HL-60/S4 (cell line): ENCODE measurements at regions not wholly inside any gene's neighbourhood (a gene's known extent, or its start where the extent isn't known, plus 50 kb on each side); places are given as distances from the start of the nearest gene placed in this dataset.

Experiments used
- in situ Hi-C: fragments of 300-500 bp; cut with MboI; formaldehyde crosslinking; loops from 2 replicates; pipeline ENCODE4 v1.14.3; 2022; ENCODE audit warnings: low sequenced_read_pairs

DNA sequence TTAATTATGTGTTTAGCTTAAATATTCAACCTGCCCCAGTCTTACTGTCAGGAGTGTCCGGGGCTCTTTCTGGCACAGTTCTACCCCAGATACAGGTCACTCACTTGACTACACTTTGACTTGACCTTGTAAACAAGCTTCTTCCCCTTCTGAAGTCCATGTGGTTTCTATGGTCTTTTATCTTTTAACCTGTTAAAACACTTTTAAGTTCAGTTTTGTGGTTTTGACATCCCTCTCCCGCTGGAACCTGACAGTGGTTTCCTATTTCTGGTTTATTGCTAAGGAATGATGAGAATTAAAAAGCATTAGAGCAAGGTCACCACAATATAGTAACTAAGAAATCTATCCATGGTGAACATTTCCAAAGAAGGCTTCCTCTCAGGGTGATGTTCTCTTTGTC, 300.1 kb downstream of the TMEM167A start:
- in situ Hi-C loops = no loop called here

DNA sequence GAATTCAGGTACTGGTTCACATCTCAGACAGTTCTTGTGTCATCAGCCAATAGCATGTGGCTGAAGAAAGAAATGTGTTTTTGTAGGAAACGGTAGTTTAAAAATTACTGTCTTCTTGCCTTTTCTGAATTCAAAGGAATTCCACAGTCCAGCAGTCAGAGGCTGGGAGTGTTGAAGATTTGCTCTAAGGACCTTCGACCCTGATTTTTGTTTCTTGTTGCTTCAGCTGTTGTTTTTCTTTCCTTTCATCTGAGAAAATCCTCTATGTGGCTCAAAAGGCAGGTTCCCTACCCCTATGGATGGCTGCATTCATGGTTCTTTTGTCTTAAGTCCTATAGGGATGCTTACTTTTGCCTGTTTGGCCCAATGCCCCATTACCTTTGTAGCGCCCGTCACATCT, 304.9 kb downstream of the TMEM167A start:
- in situ Hi-C loops = no loop called here

DNA sequence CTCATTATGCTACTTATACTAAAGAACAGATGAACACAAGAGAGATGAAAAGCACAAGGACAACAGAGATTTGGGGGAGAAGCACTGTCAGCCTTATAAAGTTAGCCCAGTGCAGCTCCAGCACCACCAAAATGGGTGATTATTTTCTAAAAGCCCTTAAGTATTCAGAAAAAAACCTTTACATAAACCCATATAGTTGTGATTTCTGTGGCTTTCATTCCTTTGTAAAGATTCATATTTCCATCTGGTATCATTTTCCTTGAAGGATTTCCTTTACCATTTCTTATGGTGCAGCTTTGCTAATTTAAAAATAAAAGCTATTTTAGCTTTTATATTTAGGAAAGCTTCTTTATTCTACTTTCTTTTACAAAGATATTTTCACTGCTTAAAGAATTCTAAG, 311.0 kb downstream of the TMEM167A start:
- in situ Hi-C loops = no loop called here

DNA sequence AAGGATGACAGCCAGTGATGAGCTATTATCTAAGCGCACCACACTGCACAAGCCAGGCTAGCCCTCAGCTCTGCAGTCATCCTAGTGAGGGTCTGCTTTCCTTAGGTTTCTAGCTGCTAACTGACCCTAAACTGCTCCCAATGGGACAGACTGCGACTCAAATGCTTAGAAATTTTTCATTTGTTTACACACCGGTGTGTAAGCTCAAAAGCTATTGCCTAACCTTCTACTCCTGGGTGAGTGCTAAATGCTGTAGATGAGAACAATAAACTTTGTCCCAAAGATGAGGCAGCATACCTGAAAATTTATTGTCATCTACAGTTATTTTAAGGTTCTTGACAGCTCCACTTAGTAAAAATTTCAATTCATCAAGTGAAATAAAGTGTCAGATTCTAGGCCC, 311.4 kb downstream of the TMEM167A start:
- in situ Hi-C loops = no loop called here

DNA sequence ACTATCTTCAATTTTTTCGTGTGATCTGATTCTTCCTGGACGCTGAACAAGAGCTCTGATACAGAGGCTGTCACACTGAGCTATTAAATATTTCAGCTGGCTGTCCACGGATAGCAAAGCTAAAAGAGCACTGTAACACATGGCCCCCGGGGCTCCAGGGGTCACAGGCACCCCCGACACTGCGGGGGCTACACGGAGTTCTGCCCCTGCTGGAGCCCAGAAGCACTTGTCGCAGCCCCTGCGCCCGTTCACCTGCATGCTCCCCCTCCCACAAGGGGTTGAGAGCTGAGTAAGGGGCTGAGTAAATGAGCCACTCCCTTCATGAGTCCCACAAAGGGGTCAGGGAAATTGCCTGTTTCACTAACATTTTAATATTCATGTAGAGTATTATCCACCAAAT, 316.3 kb downstream of the TMEM167A start:
- in situ Hi-C loops = no loop called here

DNA sequence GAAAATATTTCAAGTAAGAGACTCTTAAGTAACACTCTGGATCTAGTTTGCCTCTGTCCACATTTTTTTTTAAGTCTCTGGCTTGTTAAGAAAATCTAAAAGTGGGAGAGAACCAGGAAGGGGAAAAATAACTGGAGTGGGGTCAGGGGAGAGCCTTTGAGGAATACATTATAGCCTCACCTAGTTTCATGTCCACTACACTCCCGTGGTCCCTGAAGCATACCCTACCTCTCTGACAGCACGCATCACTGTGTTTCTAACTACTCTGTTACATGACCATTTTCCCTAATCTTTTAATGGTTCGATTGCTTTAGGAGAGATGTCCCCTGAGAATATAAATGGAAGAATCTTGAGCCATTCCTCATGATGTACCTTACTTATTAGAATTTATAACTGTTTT, 318.3 kb downstream of the TMEM167A start:
- in situ Hi-C loops = no loop called here

DNA sequence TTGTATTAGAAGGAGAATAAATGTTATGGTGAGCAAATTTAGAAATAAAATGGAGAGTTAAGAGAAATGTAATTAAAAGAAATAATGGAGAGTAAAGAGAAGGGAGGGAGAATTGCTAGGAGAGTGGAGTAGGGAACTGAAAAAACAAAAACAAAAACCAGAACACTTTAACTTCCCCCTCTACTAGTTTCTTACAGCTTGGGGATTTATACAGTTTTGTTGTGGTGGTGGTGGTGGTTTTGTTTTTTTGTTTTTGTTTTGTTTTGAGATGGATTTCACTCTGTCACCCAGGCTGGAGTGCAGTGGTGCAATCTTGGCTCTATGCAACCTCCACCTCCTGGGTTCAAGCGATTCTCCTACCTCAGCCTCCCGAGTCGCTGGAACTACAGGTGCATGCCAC, 322.4 kb downstream of the TMEM167A start:
- in situ Hi-C loops = no loop called here

DNA sequence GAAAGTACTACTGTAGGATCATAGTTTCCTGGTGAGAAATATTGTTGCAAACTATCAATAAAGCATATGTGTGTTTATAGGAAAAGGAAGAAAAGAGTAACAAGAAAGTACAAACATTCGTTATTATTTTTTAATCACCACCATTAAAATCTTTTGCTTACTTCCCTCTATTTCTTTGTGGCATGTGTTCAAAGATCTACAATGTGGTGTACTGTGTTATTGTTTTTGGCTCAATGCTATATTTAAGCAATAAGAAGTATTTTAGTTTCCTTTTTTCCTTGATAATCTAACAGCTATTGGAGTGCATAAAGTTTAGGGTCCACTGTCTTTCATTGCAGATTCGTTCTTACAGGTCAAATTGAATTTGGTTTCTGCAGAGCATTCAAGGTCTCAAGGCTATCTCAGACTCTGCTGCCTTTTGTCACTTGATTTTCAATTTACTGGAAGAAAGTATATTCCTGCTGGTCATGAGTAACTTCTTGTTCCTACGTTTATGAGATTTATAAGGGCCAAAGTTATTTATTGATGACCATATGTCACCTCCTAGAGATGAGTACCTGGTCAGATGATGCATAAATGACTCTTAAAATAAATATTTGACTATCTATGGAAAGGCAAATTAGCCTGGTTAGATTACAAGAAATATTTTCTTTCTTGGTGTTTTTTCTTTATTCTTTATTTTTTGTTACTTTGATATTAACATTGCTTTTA, 323.0 kb downstream of the TMEM167A start:
- in situ Hi-C loops = no loop called here

DNA sequence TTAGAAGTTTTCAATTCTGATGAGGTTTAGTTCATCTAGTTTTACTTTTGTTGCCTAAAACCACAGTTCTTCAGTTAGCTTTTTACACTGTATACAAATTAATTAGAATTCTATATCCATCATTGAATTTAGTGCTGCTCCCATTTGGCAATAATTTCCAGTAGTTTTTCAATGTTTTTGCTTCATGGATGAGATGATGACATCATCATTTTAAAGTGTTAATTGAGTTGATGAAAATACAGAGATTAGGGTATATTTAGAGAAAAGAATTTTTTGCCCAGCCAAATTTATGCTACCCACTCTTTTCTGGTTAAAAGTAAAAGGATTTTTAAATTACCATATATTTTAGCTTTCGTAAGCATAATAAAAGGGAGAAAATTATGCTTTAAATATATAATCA, 323.8 kb downstream of the TMEM167A start:
- in situ Hi-C loops = no loop called here

DNA sequence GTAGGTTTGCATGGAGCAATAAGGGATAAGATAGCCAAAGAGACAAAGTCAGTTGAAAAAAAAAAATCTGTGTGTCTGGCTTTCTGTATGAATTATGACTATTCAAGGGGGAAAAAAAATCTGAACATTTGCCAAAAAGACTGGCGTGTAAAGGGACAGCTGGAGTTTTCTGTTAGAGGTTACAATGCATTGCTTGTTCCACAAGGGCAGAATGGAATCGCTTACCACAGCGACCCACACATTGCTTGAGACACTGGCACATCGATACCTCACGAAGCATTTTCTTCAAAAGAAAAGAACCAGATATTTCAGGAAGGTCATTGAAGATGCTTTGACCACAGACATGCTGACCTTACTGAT, 327.8 kb downstream of the TMEM167A start:
- in situ Hi-C loops = no loop called here

DNA sequence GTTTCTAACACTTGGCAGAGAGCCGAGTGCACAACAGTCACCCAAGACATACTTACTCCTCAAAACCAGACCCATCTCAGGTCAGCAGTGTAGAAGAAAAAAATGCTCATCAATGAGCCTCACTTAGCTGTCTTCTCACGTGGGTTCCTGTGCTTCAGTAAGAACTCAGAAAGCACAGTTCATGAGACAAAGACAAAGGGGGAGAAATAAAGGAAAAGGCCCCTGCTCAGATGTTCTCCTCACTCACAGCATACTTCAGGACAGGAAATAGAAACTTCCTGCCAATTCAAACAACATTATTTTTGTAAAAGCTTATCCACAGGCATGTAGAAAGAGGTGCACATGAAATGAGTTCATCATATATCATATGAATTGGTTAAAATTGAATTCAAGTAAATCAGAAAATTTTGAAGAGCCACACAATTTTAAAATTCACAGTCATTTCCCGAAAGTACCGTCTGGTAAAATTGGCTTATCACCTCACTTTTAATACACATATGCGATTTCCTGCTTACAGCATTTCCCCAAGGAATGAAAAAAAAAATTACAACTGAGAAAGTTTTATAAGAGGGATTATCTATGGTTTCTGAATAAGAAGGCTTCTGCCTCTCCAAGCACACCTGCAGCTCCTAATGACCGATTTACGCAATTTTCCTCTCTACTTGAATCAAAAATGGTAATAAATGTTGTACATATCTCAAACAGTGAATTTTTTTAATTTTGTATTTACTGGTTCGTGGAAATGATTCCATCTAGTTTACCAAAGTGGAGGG, 328.3 kb downstream of the TMEM167A start:
- in situ Hi-C loops = no loop called here

DNA sequence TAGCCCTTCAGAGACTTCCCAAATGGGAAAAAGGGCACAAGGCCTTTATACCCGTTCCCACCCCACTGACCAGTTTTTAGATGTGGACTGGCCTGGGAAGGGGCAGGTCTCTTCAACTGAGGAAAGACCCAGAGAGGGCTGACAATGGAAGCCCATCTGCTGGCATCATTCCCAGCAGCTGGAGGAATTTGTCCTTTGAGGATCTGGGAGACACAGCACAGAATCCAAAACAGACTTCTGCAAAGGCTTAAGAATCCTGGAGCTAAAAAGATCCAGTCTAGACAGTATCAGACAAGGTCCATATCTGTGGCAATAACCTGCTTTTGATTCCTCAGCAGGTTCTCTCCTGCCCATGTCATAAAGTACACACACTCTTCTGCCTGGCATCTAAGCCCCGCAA, 329.2 kb downstream of the TMEM167A start:
- in situ Hi-C loops = no loop called here

DNA sequence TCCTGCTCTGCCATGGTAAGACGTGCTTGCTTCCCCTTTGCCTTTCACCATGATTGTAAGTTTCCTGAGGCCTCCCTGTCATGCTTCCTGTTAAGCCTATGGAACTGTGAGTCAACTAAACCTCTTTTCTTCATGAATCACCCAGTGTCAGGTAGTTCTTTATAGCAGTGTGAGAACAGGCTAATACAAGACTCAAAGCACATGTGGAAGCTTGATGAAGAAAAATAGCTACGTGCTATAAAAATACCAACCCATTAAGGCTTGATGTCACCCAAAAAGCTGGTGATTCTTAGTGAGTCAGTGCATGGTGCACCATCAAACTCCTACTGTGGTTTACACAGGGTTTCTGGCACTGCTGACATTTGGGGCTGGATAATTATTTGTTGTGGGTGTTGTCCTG, 332.2 kb downstream of the TMEM167A start:
- in situ Hi-C loops = no loop called here

DNA sequence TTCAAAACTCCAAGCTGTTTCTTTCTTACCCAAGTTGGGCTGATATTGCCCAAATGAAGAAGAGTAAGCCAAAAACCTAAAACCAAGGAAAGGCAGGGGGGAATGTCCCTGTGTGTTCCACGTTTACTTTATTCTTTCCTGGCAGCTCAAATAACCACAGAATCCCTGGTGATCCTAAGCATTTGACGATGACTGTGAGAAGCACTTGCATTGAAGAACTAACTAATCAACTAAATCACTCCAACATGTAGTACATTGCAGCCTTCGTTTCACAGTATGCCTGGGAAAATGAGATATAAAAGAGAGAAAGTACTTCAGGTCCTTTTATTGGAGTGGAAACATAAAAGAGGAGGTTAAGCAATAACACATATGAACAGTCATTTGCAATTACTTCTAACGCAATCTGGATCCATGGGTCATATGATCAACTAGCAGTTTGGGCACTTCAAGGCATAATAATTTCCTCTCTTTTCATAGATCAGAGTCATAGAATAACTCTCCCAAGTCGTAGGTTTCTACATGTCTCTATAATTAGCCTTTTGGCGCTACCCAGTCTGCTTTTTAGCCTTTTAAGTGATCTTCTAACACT, 338.4 kb downstream of the TMEM167A start:
- in situ Hi-C loops = no loop called here

DNA sequence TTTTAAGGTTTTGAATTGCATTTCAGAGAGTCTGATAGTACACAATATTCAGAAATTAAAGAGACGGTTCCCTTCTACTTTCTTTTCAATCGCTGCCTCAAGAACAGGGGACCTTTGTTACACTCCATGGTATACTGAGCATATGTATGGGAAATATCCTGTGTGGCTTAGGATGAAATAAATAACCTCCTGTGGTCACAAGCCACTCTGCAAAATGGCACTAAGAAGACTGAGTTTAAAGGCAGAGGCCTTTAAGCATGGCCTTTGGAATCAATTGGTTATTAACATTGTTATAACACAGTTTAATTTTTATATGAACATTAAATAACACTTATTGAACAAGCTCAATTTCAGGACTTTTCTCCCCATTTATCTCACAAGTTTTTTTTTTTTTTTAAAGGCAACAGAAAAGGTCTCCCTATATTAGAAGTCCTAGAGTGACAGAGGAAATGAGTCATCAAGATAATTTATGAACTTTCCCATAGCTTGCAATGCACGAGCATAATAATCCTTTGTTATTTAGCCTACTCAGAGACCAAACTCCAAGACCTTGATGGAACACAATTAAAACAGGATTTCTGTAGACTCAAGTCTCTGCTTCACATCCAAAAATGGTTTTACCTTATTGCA, 341.9 kb downstream of the TMEM167A start:
- in situ Hi-C loops = no loop called here

DNA sequence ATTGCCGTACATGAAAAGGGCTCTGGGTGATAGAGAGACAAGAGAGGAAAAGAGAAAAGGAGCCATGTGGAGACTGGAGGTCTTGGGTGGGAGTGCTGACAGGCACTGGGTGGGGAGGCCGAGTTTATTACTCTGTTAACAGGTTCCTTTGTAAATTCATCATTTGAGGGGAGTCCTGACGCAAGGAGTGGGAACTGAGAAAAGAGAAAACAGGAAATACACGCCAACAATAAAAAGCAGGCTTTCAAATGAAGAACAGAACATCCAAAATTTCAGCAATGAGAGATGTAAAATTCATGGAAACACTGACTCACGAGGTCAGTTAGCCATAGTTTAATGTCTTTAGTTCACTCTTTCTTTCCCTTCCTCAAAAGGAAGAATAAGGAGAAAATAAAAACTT, 342.8 kb downstream of the TMEM167A start:
- in situ Hi-C loops = no loop called here

DNA sequence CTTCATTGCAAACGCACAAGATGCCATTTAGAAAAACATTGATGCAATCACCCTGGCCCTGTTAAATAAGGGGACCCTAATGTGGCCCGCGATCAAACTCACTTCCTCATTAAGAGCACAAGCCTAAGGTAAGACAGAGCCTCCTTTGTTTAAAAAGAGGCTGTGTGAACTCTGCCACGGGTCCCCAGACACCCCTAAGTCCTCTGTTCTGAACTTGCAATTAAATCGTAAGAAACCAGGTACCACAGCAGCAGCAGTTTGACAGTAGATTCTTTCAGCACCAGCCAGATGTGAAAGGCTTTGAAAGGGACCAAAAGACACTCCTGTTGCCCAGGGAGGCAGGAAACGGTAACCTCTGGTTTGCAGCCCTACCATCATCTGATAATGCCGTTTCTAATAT, 346.3 kb downstream of the TMEM167A start:
- in situ Hi-C loops = no loop called here

DNA sequence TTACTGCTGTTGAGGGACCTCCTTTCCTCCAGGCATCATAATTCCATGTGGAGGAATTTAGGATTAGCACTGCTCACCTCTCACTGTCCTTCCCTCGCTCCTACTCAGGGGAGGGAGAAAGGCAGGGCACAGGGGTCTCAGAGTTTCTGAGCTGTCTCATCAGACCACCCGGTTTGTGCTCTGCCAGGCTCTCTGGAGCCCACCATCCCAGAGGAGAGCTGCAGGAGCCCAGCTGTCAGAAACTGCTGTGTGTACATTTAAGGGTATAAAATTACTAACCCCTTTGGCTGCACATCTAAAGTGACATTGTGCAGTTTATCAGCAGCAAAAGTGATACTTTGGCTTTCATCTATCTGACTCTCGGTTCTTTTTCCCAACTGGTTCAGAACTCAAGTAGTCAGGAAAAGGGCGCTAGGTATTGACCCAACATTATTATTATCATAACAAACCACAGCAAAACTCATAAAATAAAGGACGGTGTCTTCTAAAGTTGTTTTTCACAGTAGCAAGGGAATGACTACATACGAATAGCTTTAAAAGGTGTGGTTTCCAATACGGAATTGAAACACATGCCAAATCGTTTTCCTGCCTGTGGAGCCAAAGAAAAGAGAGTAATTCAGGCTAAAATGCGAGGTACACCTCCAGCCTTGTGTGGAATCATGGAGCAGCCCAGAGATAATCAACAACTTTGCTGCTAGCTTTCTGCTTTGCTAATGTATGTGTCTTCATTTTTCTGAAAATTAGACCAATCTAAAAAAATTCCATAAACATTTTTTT, 348.1 kb downstream of the TMEM167A start:
- in situ Hi-C loops = no loop called here

DNA sequence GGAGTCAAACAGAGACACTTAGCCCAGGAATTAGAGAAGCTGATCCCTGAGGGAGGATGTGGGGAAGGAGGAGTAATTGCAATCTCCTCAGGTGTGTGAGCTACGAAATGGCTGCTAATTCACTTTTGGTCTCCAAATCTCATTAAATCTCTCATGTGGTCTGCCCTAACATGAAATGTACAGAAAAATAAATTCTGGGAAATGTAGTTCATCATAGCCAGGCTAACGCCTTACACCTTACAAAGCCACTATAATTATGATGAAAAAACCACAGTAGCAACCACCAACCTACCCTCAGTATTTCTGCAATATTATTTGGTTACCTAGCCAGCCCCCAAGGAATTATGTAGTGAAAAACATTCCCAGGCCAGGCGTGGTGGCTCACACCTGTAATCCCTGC, 354.0 kb downstream of the TMEM167A start:
- in situ Hi-C loops = no loop called here

DNA sequence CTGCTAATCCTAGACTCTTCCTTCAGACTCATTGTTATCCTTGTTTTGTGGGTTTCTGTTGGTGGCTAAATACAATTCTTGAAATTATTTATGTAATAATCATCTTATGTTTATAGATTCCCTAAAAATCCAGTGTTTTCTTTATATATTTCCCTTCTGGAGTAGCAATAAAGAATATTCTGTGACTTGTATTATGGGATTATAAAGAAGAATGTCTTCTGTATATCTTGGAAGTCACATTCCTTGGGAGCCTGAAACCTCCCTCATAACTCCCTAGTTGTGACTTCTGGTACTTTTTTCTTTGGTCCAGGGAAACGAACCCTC, 356.1 kb downstream of the TMEM167A start:
- in situ Hi-C loops = no loop called here
